RWPE2 (cell line): ENCODE measurements at regions not wholly inside any gene's neighbourhood (a gene's known extent, or its start where the extent isn't known, plus 50 kb on each side); places are given as distances from the start of the nearest gene placed in this dataset.
A peak's percentile ranks its signal among the peaks of the same experiment; 100 is the strongest.

Experiments used
- ATAC-seq: fragments of 200-7000 bp; cut with Tn5 transposase; 3 replicates; pipeline ENCODE4 v1.9.1; 2021; ENCODE audit warnings: low read depth
- DNase-seq: peaks from one replicate; pipeline ENCODE4 v3.0.0-alpha.2; 2020; ENCODE audit warnings: low spot score
- H3K27ac ChIP-seq: fragments of 450-650 bp; 2 replicates; pipeline ENCODE4 v1.5.1; 2017; ENCODE audit warnings: mild to moderate bottlenecking; ENCODE audit not compliant: poor library complexity, severe bottlenecking
- H3K27me3 ChIP-seq: fragments of 250-450 bp; sonication (Bioruptor Pico); 2 replicates; pipeline ENCODE4 v1.5.1; 2021; ENCODE audit warnings: mild to moderate bottlenecking, moderate library complexity; ENCODE audit not compliant: insufficient read depth, poor library complexity, severe bottlenecking
- H3K36me3 ChIP-seq: fragments of 250-450 bp; sonication (Bioruptor Pico); 2 replicates; pipeline ENCODE4 v1.5.1; 2020; ENCODE audit warnings: low read depth, mild to moderate bottlenecking, moderate library complexity
- H3K4me1 ChIP-seq: fragments of 250-450 bp; sonication (Bioruptor Pico); 2 replicates; pipeline ENCODE4 v1.5.1; 2021; ENCODE audit warnings: mild to moderate bottlenecking, moderate library complexity; ENCODE audit not compliant: insufficient read depth, poor library complexity, severe bottlenecking
- H3K4me3 ChIP-seq: fragments of 250-450 bp; sonication (Bioruptor Pico); 2 replicates; pipeline ENCODE4 v1.5.1; 2021; ENCODE audit warnings: mild to moderate bottlenecking, moderate library complexity; ENCODE audit not compliant: severe bottlenecking
- H3K9me3 ChIP-seq: fragments of 250-450 bp; sonication (Bioruptor Pico); 2 replicates; pipeline ENCODE4 v1.5.1; 2021; ENCODE audit warnings: mild to moderate bottlenecking, moderate library complexity; ENCODE audit not compliant: severe bottlenecking
- TF ChIP-seq, protein P1 (sequence below): fragments of 450-650 bp; IDR thresholded peaks from one replicate; pipeline ENCODE4 v1.5.1; 2017; ENCODE audit warnings: mild to moderate bottlenecking, moderate library complexity; ENCODE audit not compliant: poor library complexity, severe bottlenecking

- no peaks in the 10 kb centered on the region for H3K36me3 ChIP-seq
- H3K4me3 ChIP-seq = no peak overlapping the region
- no peaks in the 10 kb centered on the region for H3K27me3 ChIP-seq
- TF ChIP-seq, protein P1, sequence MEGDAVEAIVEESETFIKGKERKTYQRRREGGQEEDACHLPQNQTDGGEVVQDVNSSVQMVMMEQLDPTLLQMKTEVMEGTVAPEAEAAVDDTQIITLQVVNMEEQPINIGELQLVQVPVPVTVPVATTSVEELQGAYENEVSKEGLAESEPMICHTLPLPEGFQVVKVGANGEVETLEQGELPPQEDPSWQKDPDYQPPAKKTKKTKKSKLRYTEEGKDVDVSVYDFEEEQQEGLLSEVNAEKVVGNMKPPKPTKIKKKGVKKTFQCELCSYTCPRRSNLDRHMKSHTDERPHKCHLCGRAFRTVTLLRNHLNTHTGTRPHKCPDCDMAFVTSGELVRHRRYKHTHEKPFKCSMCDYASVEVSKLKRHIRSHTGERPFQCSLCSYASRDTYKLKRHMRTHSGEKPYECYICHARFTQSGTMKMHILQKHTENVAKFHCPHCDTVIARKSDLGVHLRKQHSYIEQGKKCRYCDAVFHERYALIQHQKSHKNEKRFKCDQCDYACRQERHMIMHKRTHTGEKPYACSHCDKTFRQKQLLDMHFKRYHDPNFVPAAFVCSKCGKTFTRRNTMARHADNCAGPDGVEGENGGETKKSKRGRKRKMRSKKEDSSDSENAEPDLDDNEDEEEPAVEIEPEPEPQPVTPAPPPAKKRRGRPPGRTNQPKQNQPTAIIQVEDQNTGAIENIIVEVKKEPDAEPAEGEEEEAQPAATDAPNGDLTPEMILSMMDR = no peak
- H3K9me3 ChIP-seq = no peaks in the 10 kb centered on the region
- no peak for DNase-seq
- no peaks in the 10 kb centered on the region for H3K4me1 ChIP-seq
- H3K27ac ChIP-seq = no peak overlapping the region
- ATAC-seq = no peak
These were observed 712.5 kb downstream of the DIAPH3 start for GRCh38 chr13:59451236-59451635.

DNA sequence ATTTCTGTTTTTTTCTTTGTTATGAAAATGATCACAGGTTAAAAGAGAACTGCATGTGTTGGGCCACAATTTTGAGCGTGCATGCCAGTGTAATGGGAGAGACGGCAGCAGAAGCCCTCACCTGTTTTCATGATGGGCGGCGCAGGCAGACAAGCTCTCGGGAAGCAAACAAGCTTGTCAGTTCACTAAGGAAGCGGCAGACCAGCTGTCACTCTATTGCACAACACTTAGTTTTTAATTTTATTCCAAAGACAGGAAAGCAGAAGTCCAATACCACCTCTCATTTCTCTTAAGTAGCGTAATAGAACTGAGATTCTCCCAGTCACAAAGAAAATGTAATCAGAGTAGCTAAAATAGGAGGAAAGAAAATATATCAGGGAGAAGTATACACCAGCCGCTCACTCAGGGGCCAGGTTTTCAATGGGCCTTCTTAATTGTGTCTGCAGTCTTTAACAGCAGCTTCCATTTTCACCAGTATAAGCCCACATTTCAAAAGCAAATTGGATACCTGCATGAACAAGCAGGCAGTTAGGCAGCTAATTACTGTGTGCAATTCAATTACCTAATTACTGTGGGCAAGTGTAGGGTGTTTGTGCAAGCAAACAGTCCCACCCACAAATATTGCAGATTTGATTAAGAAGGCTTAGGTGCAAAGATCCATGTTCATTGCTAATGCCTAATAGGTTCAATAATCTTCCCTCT is 711.4 kb downstream of the DIAPH3 start:
- no peak for DNase-seq
- H3K27ac ChIP-seq = no peak overlapping the region

GRCh38 chr13:59458908-59459579 is 704.7 kb downstream of the DIAPH3 start:
- TF ChIP-seq, protein P1 = no peak
- Histone ChIP-seq H3K4me3 (no peak overlapping the region), H3K36me3 (no peaks in the 10 kb centered on the region), H3K9me3 (no peaks in the 10 kb centered on the region), H3K27me3 (no peaks in the 10 kb centered on the region), H3K4me1 (peaks cover 8% of the 10 kb centered on the region), H3K27ac (peak overlapping the region; percentile 38)
- ATAC-seq = peak; percentile 94
- no peak for DNase-seq

More for the DNA sequence above, 711.4 kb downstream of the DIAPH3 start:
- H3K4me1 ChIP-seq = no peaks in the 10 kb centered on the region
- no peak for ATAC-seq
- no peak overlapping the region for H3K4me3 ChIP-seq
- TF ChIP-seq, protein P1 = no peak
- no peaks in the 10 kb centered on the region for H3K27me3 ChIP-seq
- no peaks in the 10 kb centered on the region for H3K36me3 ChIP-seq
- H3K9me3 ChIP-seq = no peaks in the 10 kb centered on the region

GRCh38 chr13:59459972-59460371 is 703.8 kb downstream of the DIAPH3 start:
- Histone ChIP-seq H3K4me1 (peaks cover 8% of the 10 kb centered on the region), H3K27ac (no peak overlapping the region), H3K4me3 (no peak overlapping the region), H3K36me3 (no peaks in the 10 kb centered on the region), H3K9me3 (no peaks in the 10 kb centered on the region), H3K27me3 (no peaks in the 10 kb centered on the region)
- TF ChIP-seq, protein P1 = no peak
- ATAC-seq = no peak
- no peak for DNase-seq

- no peaks in the 10 kb centered on the region for H3K36me3 ChIP-seq
- DNase-seq = no peak
- no peaks in the 10 kb centered on the region for H3K27me3 ChIP-seq
- no peak overlapping the region for H3K4me3 ChIP-seq
- TF ChIP-seq, protein P1 = no peak
- no peak overlapping the region for H3K27ac ChIP-seq
- H3K4me1 ChIP-seq = peaks cover 8% of the 10 kb centered on the region
- no peaks in the 10 kb centered on the region for H3K9me3 ChIP-seq
- ATAC-seq = no peak
These were observed 702.3 kb downstream of the DIAPH3 start for GRCh38 chr13:59461411-59461810.
